GM18505 (cell line): ENCODE measurements at regions not wholly inside any gene's neighbourhood (a gene's known extent, or its start where the extent isn't known, plus 50 kb on each side); places are given as distances from the start of the nearest gene placed in this dataset.

Experiments
- ATAC-seq: cut with Tn5 transposase; IDR thresholded peaks from one replicate; pipeline ENCODE4 v1.9.1; 2021; ENCODE audit not compliant: unreplicated experiment
- POLR2A ChIP-seq: IDR thresholded peaks from 4 replicates; pipeline ENCODE4 v1.6.1; 2011; ENCODE audit warnings: borderline replicate concordance; ENCODE audit not compliant: insufficient read depth, insufficient read length; ENCODE audit errors: extremely low read depth

DNA sequence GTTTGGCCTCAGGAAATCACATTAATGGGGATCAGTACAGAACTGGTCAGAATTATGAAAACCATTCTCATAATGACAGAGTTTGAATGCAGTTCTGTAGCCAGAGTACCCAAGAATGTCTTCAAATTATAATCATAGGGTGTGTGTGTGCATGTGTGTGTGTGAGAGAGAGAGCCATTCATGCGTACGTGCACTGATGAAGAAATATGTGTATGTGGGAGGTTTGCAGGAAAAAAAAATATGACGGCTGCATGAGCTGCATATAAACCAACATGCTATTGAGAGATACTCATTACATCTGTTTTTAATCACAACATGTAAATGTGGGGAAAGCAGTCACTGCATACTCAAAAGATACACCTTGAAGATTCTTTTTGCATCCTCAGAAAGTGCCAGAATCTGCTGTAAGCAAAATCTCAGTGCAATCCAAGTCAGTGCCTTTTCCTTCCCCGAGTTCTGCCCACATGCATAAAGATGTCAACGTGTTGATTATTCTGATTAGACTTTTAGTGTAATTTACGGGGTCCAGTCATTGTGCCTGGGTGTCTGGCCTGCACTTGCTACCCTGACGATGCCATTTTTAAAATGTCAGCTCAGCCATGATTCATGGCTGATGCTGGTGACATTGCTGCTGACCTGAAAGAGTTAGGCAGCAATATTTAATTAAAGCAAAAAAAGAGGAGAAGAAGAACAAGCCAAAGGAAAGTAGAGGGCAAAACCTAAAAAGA, 378.7 kb upstream of the ZFHX3 start:
- no peak for TF ChIP-seq POLR2A
- ATAC-seq, result no peak

DNA sequence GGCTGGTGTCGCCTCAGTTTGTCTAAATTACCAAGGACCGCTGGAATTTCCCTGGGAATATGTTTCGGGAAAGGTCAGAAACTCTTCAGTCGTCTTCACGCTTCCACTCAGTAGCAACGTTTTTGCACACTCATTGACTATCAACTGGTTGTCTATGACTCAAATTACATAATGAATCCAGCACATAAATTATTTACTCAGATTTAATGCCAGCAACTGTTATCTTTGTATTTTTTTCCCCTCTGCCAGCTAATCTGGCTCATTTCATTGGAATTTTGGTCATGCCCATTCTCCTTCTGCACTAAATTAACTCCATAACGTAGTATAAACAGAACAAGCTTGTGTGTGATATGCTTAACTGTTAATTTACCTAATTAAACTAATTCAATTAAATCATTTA, 372.7 kb upstream of the ZFHX3 start:
- no peak for ATAC-seq
- TF ChIP-seq POLR2A, result no peak

- ATAC-seq, result no peak
- no peak for TF ChIP-seq POLR2A
Measured at GRCh38 chr16:73420244-73420643, 372.3 kb upstream of the ZFHX3 start.

GRCh38 chr16:73418691-73419090, 370.8 kb upstream of the ZFHX3 start:
- ATAC-seq, result no peak
- no peak for TF ChIP-seq POLR2A

DNA sequence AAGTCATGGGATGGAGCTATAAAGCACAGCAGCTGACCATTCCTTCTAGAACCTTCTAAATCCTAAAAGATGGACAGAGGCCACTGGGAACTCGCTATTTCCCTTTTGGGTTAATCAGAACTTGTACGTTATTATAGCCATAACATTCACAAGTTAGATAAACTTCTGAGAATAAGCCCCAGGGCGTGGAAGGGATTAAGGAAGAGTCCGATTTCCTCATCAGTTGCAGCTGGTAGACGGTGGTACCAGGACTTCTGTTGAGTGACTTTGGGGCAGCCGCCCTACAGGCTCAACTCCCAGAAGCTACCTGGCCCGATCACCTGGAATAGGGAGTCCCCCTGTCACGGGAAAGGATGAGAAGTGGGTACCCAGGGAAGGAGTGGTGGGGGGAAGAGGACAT, 370.1 kb upstream of the ZFHX3 start:
- TF ChIP-seq POLR2A, result no peak
- no peak for ATAC-seq

GRCh38 chr16:73415286-73415685, 367.4 kb upstream of the ZFHX3 start:
- no peak for TF ChIP-seq POLR2A
- no peak for ATAC-seq

- ATAC-seq, result no peak
- no peak for TF ChIP-seq POLR2A
Measured at GRCh38 chr16:73414638-73415037, 366.7 kb upstream of the ZFHX3 start.

- no peak for TF ChIP-seq POLR2A
- ATAC-seq, result no peak
Measured at GRCh38 chr16:73413830-73414190, 365.9 kb upstream of the ZFHX3 start.

DNA sequence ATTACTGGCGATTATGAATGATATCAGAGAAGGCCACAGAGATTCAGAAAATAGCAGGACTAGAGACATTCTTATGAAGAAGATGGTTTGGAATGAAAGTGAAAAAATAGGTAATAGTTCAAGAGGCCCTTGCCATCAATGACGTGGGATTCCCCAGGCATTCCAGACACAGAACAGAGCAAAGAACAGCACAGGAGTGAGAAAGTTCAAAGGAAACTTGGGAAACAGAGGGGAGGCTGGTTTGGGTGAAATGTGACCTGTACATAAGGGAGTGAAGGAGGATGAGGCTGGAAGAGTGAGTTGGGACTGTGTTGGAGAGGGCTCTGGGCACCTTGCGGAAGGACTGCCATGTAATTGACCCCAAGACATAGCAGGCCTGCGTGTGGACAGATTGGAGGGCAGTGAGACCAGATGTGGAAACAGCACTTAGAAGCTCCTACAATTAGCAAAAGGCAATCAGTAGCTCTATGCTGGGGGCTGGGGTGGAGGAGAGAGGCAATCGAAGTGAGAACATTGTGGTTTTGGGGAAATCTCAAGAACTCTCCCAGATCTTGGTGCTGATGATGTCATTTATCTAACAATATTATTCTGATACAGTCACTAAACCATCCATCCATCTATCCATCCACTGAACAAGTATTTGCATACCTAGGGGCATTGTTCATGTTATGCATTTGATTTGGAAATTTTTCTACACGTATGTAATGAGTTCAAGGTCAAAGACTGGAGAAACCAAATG, 365.3 kb upstream of the ZFHX3 start:
- no peak for ATAC-seq
- TF ChIP-seq POLR2A, result no peak

DNA sequence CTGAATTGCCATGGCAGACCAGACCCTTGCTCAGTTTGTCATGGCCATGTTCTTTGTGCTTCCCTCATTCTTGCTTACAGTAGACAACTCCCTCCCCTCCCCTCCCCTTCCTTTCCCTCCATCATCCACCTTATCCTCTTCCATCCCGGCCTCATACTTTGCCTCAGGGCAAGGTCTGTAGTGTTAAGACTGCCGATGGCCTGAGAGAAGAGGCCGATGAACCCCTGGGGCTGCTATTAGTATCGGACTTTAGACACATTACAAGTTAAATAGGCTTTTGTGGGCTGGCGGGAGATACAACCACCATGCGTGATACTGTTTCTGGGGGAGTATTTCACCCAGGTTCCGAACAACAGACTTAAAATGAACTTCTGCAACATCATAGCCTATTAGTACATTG, 364.5 kb upstream of the ZFHX3 start:
- no peak for TF ChIP-seq POLR2A
- ATAC-seq, result no peak

DNA sequence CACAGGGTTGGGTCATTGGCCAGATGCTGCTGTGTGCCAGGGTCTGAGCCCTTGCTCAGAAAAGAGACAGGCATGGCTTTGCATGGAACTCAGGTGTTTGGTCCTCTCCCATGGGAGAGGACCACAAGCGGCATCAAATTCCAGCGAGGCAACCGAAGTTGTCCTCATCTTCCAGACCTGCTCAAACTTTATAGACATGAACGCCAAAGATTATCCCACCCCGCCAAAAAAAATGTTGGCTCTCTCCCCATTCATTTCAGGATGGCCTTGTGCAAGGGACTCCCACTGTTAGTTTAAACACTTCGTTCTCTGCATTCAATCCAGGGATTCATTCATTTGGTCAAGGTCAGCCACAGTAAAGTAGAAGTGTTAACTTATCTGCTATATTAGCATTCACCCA, 360.8 kb upstream of the ZFHX3 start:
- TF ChIP-seq POLR2A, result no peak

GRCh38 chr16:73408311-73408710, 360.4 kb upstream of the ZFHX3 start:
- ATAC-seq, result no peak
- TF ChIP-seq POLR2A, result no peak

More for the DNA sequence above, 360.8 kb upstream of the ZFHX3 start:
- no peak for ATAC-seq

- TF ChIP-seq POLR2A, result no peak
- ATAC-seq, result no peak
Measured at GRCh38 chr16:73405851-73406250, 357.9 kb upstream of the ZFHX3 start.

GRCh38 chr16:73404001-73404400, 356.1 kb upstream of the ZFHX3 start:
- ATAC-seq, result no peak
- TF ChIP-seq POLR2A, result no peak
